Activated naive CD8-positive, alpha-beta T cell treated with anti-CD3 and anti-CD28 coated beads, Interleukin-2, amount 50 U/mL, for 24 hours (primary cell): ENCODE measurements at regions not wholly inside any gene's neighbourhood (a gene's known extent, or its start where the extent isn't known, plus 50 kb on each side); places are given as distances from the start of the nearest gene placed in this dataset.

Source experiments
- ATAC-seq: fragments of 150-1000 bp; cut with Tn5 transposase; one replicate; pipeline ENCODE4 v1.10.0; 2021
- DNase-seq: peaks from one replicate; pipeline ENCODE4 v3.0.0; 2021
- H3K27ac Mint-ChIP-seq: one replicate; pipeline ENCODE4 v1.8.0; 2021; ENCODE audit warnings: mild to moderate bottlenecking, mixed read lengths
- H3K27me3 Mint-ChIP-seq: one replicate; pipeline ENCODE4 v1.8.0; 2021; ENCODE audit warnings: mixed read lengths
- H3K36me3 Mint-ChIP-seq: one replicate; pipeline ENCODE4 v1.8.0; 2021; ENCODE audit warnings: low read depth, mixed read lengths
- H3K4me1 Mint-ChIP-seq: one replicate; pipeline ENCODE4 v1.8.0; 2021; ENCODE audit warnings: mixed read lengths
- H3K4me3 Mint-ChIP-seq: one replicate; pipeline ENCODE4 v1.8.0; 2021; ENCODE audit warnings: mild to moderate bottlenecking, moderate library complexity, mixed read lengths
- H3K9me3 Mint-ChIP-seq: one replicate; pipeline ENCODE4 v1.8.0; 2021; ENCODE audit warnings: mixed read lengths

DNA sequence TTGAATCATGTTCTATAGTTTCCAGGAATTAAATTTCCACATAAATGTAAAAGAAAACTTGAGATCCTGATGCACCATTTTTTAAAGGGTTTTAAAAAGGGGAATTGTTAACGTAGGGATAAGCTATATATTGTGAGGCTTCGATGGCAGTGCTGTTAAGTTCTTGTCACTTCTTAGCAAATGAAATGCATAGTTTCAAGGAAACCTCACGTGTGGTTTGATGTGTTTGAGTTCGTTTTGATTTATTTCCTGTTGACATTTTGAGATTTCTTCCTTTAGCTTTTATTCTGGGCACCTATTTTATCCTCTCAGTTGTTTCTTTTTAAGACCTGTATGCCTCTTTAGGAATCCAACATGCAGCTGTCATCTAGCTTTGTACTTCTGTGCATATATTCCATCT lies 301.0 kb downstream of the DOCK8 start:
- ATAC-seq (no peak), DNase-seq (no peak)
- Mint-ChIP-seq H3K27me3 (no peaks in the 10 kb centered on the region), H3K36me3 (no peaks in the 10 kb centered on the region), H3K4me3 (peak overlapping the region; percentile 19), H3K9me3 (peaks cover 4% of the 10 kb centered on the region), H3K4me1 (peaks cover 50% of the 10 kb centered on the region), H3K27ac (no peak overlapping the region)

DNA sequence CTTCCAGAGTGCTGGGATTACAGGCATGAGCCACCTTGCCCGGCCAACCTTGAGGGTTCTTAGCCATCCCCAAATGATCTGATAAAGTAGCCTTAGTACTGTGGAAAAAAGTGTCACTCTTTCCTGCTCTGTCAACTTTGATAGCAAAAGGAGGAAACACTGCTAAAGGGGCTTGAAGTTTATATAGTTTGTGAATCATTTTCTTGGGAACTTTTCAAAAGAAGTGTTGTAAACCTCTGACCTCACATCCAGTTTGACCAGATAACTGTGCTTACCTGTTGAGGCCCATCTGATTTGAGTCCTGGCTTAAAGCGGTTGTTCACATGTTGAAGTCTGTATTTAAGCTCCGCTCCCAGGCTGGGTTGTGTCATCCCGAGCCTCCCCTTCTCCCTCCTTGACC lies 303.3 kb downstream of the DOCK8 start:
- Mint-ChIP-seq H3K27me3 (no peaks in the 10 kb centered on the region), H3K36me3 (no peaks in the 10 kb centered on the region), H3K4me3 (peak overlapping the region; percentile 46), H3K27ac (peak overlapping the region; percentile 55), H3K9me3 (peaks cover 4% of the 10 kb centered on the region), H3K4me1 (peaks cover 49% of the 10 kb centered on the region)
- no peak for DNase-seq
- peak; percentile 68 for ATAC-seq

GRCh38 chr9:518540-518939 lies 303.9 kb downstream of the DOCK8 start:
- Mint-ChIP-seq H3K27ac (peak overlapping the region; percentile 55), H3K27me3 (no peaks in the 10 kb centered on the region), H3K9me3 (peaks cover 4% of the 10 kb centered on the region), H3K4me3 (peak overlapping the region; percentile 46), H3K36me3 (no peaks in the 10 kb centered on the region), H3K4me1 (peaks cover 49% of the 10 kb centered on the region)
- DNase-seq (no peak), ATAC-seq (no peak)

- ATAC-seq: no peak
- Mint-ChIP-seq H3K4me1 (peaks cover 48% of the 10 kb centered on the region), H3K9me3 (no peaks in the 10 kb centered on the region), H3K27me3 (no peaks in the 10 kb centered on the region), H3K4me3 (no peak overlapping the region), H3K36me3 (no peaks in the 10 kb centered on the region), H3K27ac (no peak overlapping the region)
- DNase-seq: no peak
Measured at GRCh38 chr9:519579-519978, 304.9 kb downstream of the DOCK8 start.

DNA sequence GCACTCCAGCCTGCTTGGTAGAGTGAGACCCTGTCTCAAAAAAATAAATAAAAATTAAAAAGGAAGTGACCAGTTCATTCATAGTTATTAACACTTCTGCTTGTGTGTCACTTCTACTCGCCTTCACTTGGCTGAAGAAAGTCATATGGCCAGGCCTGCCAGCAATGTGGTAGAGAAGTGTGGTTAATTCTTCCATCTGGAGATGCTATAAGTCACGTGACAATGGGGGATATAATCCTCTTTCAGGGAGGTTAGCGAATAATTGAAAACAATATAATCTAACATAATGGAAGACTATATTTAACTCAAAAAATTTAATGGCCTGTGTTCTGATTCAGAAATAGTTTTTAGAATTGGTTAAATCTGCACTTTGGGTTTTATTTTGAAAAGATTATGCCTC lies 305.6 kb downstream of the DOCK8 start:
- Mint-ChIP-seq H3K36me3 (no peaks in the 10 kb centered on the region), H3K27ac (no peak overlapping the region), H3K4me3 (no peak overlapping the region), H3K9me3 (no peaks in the 10 kb centered on the region), H3K4me1 (peaks cover 42% of the 10 kb centered on the region), H3K27me3 (no peaks in the 10 kb centered on the region)
- DNase-seq (no peak), ATAC-seq (no peak)

DNA sequence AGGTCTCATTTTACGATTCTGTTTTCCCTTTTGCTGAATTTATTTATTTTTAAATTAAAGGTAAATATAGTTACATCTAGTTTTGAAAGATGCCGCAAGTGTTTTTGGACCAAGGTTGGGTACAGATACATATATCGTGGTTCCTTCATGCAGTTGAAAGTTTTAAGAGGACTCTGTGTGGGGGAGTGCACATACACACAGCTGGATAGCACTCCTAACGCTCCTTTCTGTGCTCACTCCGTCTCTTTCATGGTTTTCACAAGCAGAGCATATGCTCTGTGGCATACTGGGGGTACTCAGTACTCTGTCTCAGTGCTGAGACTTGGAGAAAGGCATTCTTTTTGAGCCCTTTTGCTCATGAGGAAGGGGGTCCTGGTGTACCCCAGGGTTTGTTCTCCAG lies 307.5 kb downstream of the DOCK8 start:
- Mint-ChIP-seq H3K4me1 (peaks cover 28% of the 10 kb centered on the region), H3K36me3 (no peaks in the 10 kb centered on the region), H3K4me3 (no peak overlapping the region), H3K9me3 (no peaks in the 10 kb centered on the region), H3K27ac (no peak overlapping the region), H3K27me3 (no peaks in the 10 kb centered on the region)
- no peak for ATAC-seq
- DNase-seq: no peak

DNA sequence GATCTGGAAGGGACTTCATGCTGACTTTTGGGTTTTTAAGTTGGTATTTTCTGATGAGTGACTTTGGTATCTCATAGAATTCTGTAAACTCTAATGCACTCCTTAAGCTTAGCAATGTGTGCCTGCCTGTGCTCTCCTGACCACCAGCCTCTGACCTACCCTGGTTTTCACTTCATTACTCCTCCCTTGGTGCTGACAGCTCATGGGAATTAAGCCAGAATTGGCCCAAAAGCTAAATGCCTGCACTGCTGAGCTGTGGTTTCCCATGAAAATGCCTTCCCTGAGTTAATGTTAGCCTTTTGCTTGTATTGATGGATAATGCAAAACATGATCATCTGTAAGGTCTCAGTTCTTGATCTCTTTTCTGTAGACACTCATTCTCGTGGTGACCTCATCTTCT lies 308.0 kb downstream of the DOCK8 start:
- H3K9me3 Mint-ChIP-seq: no peaks in the 10 kb centered on the region
- no peaks in the 10 kb centered on the region for H3K27me3 Mint-ChIP-seq
- DNase-seq (no peak), ATAC-seq (no peak)
- no peak overlapping the region for H3K4me3 Mint-ChIP-seq
- peaks cover 25% of the 10 kb centered on the region for H3K4me1 Mint-ChIP-seq
- no peaks in the 10 kb centered on the region for H3K36me3 Mint-ChIP-seq
- H3K27ac Mint-ChIP-seq: no peak overlapping the region

DNA sequence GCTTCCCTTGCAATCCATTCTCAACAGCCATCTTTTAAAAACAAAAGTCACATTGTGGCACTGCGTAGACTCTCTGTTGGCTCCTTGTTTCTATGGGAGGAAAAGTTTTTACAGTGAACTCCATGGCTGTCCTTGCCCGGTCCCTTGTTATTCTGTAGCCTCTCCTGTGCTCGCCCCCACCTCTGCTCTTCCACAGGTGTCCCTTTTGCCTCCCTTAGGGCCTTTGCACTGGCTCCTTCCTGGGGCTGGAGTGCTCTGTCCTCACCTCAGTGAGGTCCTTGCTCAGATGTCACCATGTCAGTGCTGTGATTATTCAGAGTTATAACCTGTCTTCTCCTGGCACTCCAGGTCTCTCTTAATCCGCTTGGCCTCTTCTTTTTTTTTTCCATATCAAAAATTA lies 308.8 kb downstream of the DOCK8 start:
- Mint-ChIP-seq H3K36me3 (no peaks in the 10 kb centered on the region), H3K27ac (no peak overlapping the region), H3K4me3 (no peak overlapping the region), H3K27me3 (no peaks in the 10 kb centered on the region), H3K4me1 (peaks cover 17% of the 10 kb centered on the region), H3K9me3 (no peaks in the 10 kb centered on the region)
- no peak for ATAC-seq
- no peak for DNase-seq

DNA sequence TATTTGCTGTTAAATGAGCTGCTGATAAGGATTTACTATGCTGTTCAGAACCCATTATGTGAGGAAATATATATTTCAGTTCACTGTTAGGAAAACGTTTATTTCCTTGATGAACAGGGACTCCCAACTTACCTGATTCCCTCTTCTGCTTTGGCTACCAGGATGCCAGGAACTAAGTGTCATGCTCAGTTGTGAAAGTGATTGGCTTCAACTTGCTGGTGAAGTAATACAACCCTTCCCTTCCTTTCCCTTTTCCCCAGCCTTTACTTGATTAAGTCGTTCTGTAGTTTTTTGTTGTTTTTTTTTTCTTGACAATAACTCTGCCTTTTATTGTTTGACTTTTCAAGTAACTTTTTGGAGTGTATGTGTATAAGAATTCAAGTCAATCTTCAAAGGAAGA lies 309.3 kb downstream of the DOCK8 start:
- Mint-ChIP-seq H3K36me3 (no peaks in the 10 kb centered on the region), H3K4me3 (no peak overlapping the region), H3K27me3 (no peaks in the 10 kb centered on the region), H3K4me1 (peaks cover 14% of the 10 kb centered on the region), H3K9me3 (no peaks in the 10 kb centered on the region), H3K27ac (no peak overlapping the region)
- ATAC-seq (no peak), DNase-seq (no peak)

DNA sequence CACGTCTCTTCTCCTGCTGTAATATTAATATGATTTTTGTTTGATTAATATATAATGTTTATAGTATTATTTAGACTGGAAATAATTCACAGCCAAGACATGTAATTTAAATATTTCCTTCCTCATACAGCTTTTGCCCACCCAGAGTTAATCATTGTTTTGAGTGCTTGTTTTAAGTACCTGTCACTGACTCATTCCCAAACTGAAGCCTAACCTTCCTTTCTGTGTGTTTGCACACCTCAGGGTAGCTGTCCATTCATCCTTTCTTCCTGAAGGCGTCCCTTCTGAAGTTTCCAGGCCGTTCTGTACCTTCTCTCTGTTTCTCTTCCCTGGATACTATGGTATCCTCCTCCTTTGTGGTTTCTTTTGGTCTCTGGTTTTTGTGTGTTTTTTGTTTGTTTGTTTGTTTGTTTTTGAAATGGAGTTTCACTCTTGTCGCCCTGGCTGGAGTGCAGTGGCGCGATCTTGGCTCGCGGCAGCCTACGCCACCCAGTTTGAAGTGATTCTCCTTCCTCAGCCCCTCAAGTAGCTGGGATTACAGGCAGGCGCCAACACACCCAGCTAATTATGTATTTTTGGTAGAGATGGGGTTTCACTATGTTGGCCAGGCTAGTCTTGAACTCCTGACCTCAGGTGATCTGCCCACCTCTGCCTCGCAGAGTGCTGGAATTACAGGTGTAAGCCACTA lies 312.4 kb downstream of the DOCK8 start:
- Mint-ChIP-seq H3K4me3 (no peak overlapping the region), H3K27me3 (peaks cover 1% of the 10 kb centered on the region), H3K36me3 (no peaks in the 10 kb centered on the region), H3K4me1 (peaks cover 3% of the 10 kb centered on the region), H3K9me3 (no peaks in the 10 kb centered on the region), H3K27ac (no peak overlapping the region)
- ATAC-seq (no peak), DNase-seq (no peak)

DNA sequence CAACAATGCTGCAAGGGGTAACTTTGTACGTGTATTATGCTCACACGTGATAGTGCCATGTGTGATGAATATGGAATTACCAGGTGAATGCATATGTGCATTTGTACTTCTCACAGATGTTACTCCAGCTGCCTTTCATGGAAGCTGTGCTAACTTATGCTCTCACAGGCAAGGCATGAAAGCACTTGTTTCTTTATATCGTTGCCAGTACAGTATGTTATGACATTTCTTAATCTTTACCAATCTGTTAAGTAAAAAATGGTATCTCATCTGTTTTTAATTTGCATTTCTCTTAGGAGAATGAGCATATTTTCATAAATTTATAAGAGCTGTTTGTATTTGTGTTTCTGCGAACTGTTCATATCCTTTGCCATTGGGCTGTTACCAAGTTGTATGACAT lies 311.8 kb upstream of the DMRT1 start:
- peaks cover 3% of the 10 kb centered on the region for H3K4me1 Mint-ChIP-seq

GRCh38 chr9:530681-531080 lies 310.8 kb upstream of the DMRT1 start:
- no peak for DNase-seq
- Mint-ChIP-seq H3K27me3 (peaks cover 1% of the 10 kb centered on the region), H3K4me1 (peaks cover 3% of the 10 kb centered on the region), H3K4me3 (no peak overlapping the region), H3K9me3 (no peaks in the 10 kb centered on the region), H3K36me3 (no peaks in the 10 kb centered on the region), H3K27ac (no peak overlapping the region)
- ATAC-seq: no peak

More for the DNA sequence above, 311.8 kb upstream of the DMRT1 start:
- no peak for DNase-seq
- Mint-ChIP-seq H3K27me3 (peaks cover 1% of the 10 kb centered on the region), H3K36me3 (no peaks in the 10 kb centered on the region), H3K4me3 (no peak overlapping the region), H3K27ac (no peak overlapping the region), H3K9me3 (no peaks in the 10 kb centered on the region)
- ATAC-seq: no peak

DNA sequence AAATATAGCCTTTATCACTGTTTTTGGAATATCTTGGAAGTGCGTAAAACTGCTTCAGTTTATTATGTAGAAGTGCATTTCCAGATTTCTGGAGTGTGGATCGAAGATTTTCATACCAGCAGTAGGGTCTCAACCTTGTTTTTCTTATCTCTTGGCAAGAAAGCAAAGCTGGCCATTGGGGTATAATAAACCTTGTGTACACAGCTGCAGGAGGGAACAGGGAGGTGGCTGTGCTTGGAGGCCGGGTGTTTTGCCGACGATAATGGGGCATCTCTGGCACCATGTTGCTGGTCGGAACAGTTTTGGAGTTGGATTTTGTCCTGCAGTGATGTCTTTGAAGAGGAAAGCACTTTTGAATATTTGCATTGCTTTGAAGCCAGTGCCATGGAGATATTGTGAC lies 308.8 kb upstream of the DMRT1 start:
- no peak for DNase-seq
- ATAC-seq: no peak
- H3K4me3 Mint-ChIP-seq: no peak overlapping the region
- no peaks in the 10 kb centered on the region for H3K9me3 Mint-ChIP-seq
- no peak overlapping the region for H3K27ac Mint-ChIP-seq
- peaks cover 1% of the 10 kb centered on the region for H3K27me3 Mint-ChIP-seq
- H3K4me1 Mint-ChIP-seq: peaks cover 11% of the 10 kb centered on the region
- H3K36me3 Mint-ChIP-seq: no peaks in the 10 kb centered on the region

DNA sequence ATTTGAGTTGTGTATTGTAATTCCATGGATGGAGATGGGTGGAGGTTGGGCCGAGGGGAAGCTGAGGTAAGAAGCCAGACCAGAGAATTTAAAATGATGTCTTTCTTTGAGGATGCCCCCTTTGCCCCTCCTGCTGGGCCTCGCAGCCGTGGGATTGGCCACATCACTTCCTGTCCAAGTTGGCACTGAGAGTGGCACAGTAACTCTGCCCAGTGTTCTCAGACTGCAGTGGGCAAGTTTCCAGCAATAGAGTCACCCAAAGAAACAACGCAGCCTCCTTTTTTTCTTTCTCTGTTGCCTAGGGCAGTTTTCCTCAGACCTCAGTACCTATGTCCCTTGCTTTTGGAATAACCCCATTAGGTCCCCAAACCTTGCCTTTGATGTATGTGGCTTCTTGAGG lies 306.6 kb upstream of the DMRT1 start:
- Mint-ChIP-seq H3K9me3 (no peaks in the 10 kb centered on the region), H3K27ac (no peak overlapping the region), H3K27me3 (peaks cover 1% of the 10 kb centered on the region), H3K4me1 (peaks cover 11% of the 10 kb centered on the region), H3K4me3 (no peak overlapping the region), H3K36me3 (no peaks in the 10 kb centered on the region)
- DNase-seq: no peak
- no peak for ATAC-seq

- DNase-seq (no peak), ATAC-seq (no peak)
- Mint-ChIP-seq H3K9me3 (no peaks in the 10 kb centered on the region), H3K27ac (no peak overlapping the region), H3K36me3 (no peaks in the 10 kb centered on the region), H3K4me3 (no peak overlapping the region), H3K27me3 (peaks cover 1% of the 10 kb centered on the region), H3K4me1 (peaks cover 11% of the 10 kb centered on the region)
Measured at GRCh38 chr9:535356-535755, 306.1 kb upstream of the DMRT1 start.
